HepG2 (cell line): ENCODE measurements at regions not wholly inside any gene's neighbourhood (a gene's known extent, or its start where the extent isn't known, plus 50 kb on each side); places are given as distances from the start of the nearest gene placed in this dataset.

ENCODE experiments used
- ATAC-seq: fragments of 200-7000 bp; cut with Tn5 transposase; 3 replicates; pipeline ENCODE4 v1.9.1; 2020; ENCODE audit warnings: mild to moderate bottlenecking, moderate library complexity
- BruUV-seq: library from RNA; stranded (reverse); fragments of 400-500 nt; replicated peaks from 2 replicates; lab custom pipeline; 2021; lab: Mats Ljungman, UMichigan
- CTCF ChIA-PET: fragments of 300-600 bp; formaldehyde crosslinking; extraction: SDS; loops from one replicate; lab custom pipeline; 2021; ENCODE audit warnings: low total read pairs, inconsistent platforms, low intra/inter-chr PET ratio; lab: Yijun Ruan, JAX
- POLR2A ChIA-PET: fragments of 350-600 bp; sonication (Branson Sonifier 250); formaldehyde crosslinking; loops from one replicate; lab custom pipeline; 2020; ENCODE audit warnings: antibody characterized with exemption, inconsistent platforms; lab: Yijun Ruan, JAX
- DNase-seq: peaks from one replicate; pipeline ENCODE4 v3.0.0-alpha.2; 2015; ENCODE audit warnings: low spot score
- FAIRE-seq: peaks from 3 replicates; lab custom pipeline; 2011; peaks lifted over from hg19 to GRCh38; lab: Jason Lieb, UNC
- H2AFZ ChIP-seq: one replicate; pipeline ENCODE4 v1.6.1; 2011; ENCODE audit warnings: low read length, inconsistent platforms
- H3K27ac ChIP-seq: fragments of 300-600 bp; 3 replicates; pipeline ENCODE4 v1.8.0; 2011; ENCODE audit warnings: mixed run types, mild to moderate bottlenecking, mixed read lengths, low read length, inconsistent platforms; ENCODE audit not compliant: insufficient read depth; ENCODE audit errors: extremely low read length
- H3K27me3 ChIP-seq, 2 experiments: fragments of 200-600 bp in 1 of 2; 2 replicates in 1 of 2; 3 replicates in 1 of 2; pipeline versions ENCODE4 v1.6.0 to v1.8.0; 2011; ENCODE audit warnings: low read length in 2 of 2, mild to moderate bottlenecking in 2 of 2, moderate library complexity in 2 of 2, inconsistent platforms in 1 of 2; ENCODE audit not compliant: insufficient read depth in 2 of 2, control insufficient read depth in 1 of 2
- H3K36me3 ChIP-seq, 2 experiments: fragments of 200-600 bp in 1 of 2; replicated peaks in 1 of 2; 2 replicates in 1 of 2; 3 replicates in 1 of 2; pipeline versions ENCODE4 v1.5.1 to v1.8.0; 2011; ENCODE audit warnings: low read length in 2 of 2, inconsistent platforms in 1 of 2; ENCODE audit not compliant: insufficient read depth in 2 of 2, control insufficient read depth in 1 of 2
- H3K4me1 ChIP-seq: 2 replicates; pipeline ENCODE4 v1.5.1; 2012; ENCODE audit warnings: low read length, inconsistent platforms; ENCODE audit not compliant: insufficient read depth
- H3K4me2 ChIP-seq: 2 replicates; pipeline ENCODE4 v1.6.0; 2011; ENCODE audit warnings: low read depth, low read length, inconsistent platforms
- H3K4me3 ChIP-seq, 3 experiments: fragments of 200-600 bp in 1 of 3; sonication (generic), shearing (Covaris generic) in 1 of 3; replicated peaks in 1 of 3; 2 replicates each; pipeline ENCODE4 v1.5.1; 2011 to 2016; ENCODE audit warnings: low read length in 3 of 3, inconsistent platforms in 2 of 3, low read depth in 2 of 3, mild to moderate bottlenecking in 2 of 3, control low read depth in 1 of 3, mixed read lengths in 1 of 3; ENCODE audit not compliant: insufficient read depth in 1 of 3
- H3K79me2 ChIP-seq: one replicate; pipeline ENCODE4 v1.6.1; 2011; ENCODE audit warnings: low read length, inconsistent platforms; ENCODE audit not compliant: insufficient read depth
- H3K9ac ChIP-seq: 2 replicates; pipeline ENCODE4 v1.6.0; 2011; ENCODE audit warnings: mild to moderate bottlenecking, low read depth, low read length, inconsistent platforms; ENCODE audit not compliant: insufficient read depth
- H3K9me3 ChIP-seq: 2 replicates; pipeline ENCODE4 v1.5.1; 2012; ENCODE audit warnings: mild to moderate bottlenecking, low read length
- H4K20me1 ChIP-seq: 2 replicates; pipeline ENCODE4 v1.6.0; 2011; ENCODE audit warnings: inconsistent platforms, mild to moderate bottlenecking, low read length, moderate library complexity; ENCODE audit not compliant: insufficient read depth
- ELF4 ChIP-seq: sonication (generic); formaldehyde crosslinking; IDR thresholded peaks from 2 replicates; pipeline ENCODE4 v1.5.0; 2020; ENCODE audit warnings: missing genetic modification reagents, mild to moderate bottlenecking, moderate library complexity, borderline replicate concordance
- KLF13 ChIP-seq: sonication (generic); formaldehyde crosslinking; IDR thresholded peaks from 2 replicates; pipeline ENCODE4 v1.4.0; 2020; ENCODE audit warnings: mild to moderate bottlenecking, missing genetic modification reagents
- MAFF ChIP-seq: IDR thresholded peaks from 2 replicates; pipeline ENCODE4 v1.6.1; 2011; ENCODE audit warnings: low read depth, low read length, improper control_type of control experiment
- MAFK ChIP-seq, 2 experiments: IDR thresholded peaks in 1 of 2; conservative IDR thresholded peaks in 1 of 2; 2 replicates each; pipeline ENCODE4 v1.6.1; 2011; ENCODE audit warnings: improper control_type of control experiment in 2 of 2, low read length in 2 of 2
- PLRG1 ChIP-seq: fragments of 450-650 bp; conservative IDR thresholded peaks from 2 replicates; pipeline ENCODE4 v1.6.1; 2016
- WGBS: methylation state at CpG from one replicate; pipeline ENCODE4 v1.1.6; 2017; ENCODE audit warnings: low lambda C conversion rate; 5-methylcytosine and 5-hydroxymethylcytosine counted together
- in situ Hi-C: cut with HindIII; loops from 2 replicates; pipeline ENCODE4 v1.10.0; 2017; ENCODE audit warnings: low pct_unique_long_range_greater_than_20kb; ENCODE audit not compliant: extremely low pct_ligation_motif_present
- intact Hi-C: fragments of 100-400 bp; cut with micrococcal nuclease; formaldehyde crosslinking; loops from one replicate; pipeline ENCODE4 v1.10.0; 2022; ENCODE audit not compliant: unreplicated experiment

- no peak for ATAC-seq
- H3K27me3 ChIP-seq = no peaks in the 10 kb centered on the region
- H3K79me2 ChIP-seq = no peaks in the 10 kb centered on the region
- no peak overlapping the region for H3K4me3 ChIP-seq
- CTCF ChIA-PET = no interaction called here
- H2AFZ ChIP-seq = no peak overlapping the region
- H3K4me2 ChIP-seq = no peak overlapping the region
- no peaks in the 10 kb centered on the region for H3K4me1 ChIP-seq
- 0 out of 2 replicates have a peak, but pooled peaks cover 5% of the 10 kb centered on the region for H3K9me3 ChIP-seq
- BruUV-seq = no TSS peak
- POLR2A ChIA-PET = no interaction called here
- 35% methylated on average over 3 of the region's 3 CpGs for WGBS
- in situ Hi-C loops = no loop called here
- intact Hi-C loops = no loop called here
- H3K36me3 ChIP-seq = no peaks in the 10 kb centered on the region
- H4K20me1 ChIP-seq = no peaks in the 10 kb centered on the region
- H3K9ac ChIP-seq = no peak overlapping the region
- TF ChIP-seq MAFF (peak; percentile 58; the same call in 1 of the 2 replicates), PLRG1 (no peak), MAFK (conservative IDR thresholded peaks at IDR 0.05 in 1 of 2, IDR thresholded peaks at IDR 0.05 in 1 of 2; ENCODE audit: low read length in 2 of 2) (peak; percentile 59 to 84)
- FAIRE-seq = no peak
- no peak for DNase-seq
- no peak overlapping the region for H3K27ac ChIP-seq
Observed at GRCh38 chr3:187498211-187498724, 130.1 kb downstream of the RTP4 start.

- Histone ChIP-seq H4K20me1 (no peaks in the 10 kb centered on the region), H3K4me1 (no peaks in the 10 kb centered on the region), H2AFZ (no peak overlapping the region), H3K4me2 (no peak overlapping the region), H3K79me2 (no peaks in the 10 kb centered on the region), H3K27me3 (no peaks in the 10 kb centered on the region), H3K4me3 (no peak overlapping the region), H3K27ac (no peak overlapping the region), H3K9me3 (peaks cover 17% of the 10 kb centered on the region), H3K9ac (no peak overlapping the region), H3K36me3 (no peaks in the 10 kb centered on the region)
- DNase-seq (no peak), ATAC-seq (no peak), FAIRE-seq (no peak)
- 3% methylated on average over 1 of the region's 1 CpG for WGBS
- in situ Hi-C loops (no loop called here), intact Hi-C loops (no loop called here)
- ChIA-PET CTCF (no interaction called here), POLR2A (no interaction called here)
- no TSS peak for BruUV-seq
- no peak for TF ChIP-seq ELF4 (CRISPR knock-in tag)
- TF ChIP-seq KLF13 (CRISPR knock-in tag) = no peak
Observed at GRCh38 chr3:187497052-187497451, 128.9 kb downstream of the RTP4 start.
